Gastroesophageal sphincter (tissue), 4 donors: ENCODE measurements at regions not wholly inside any gene's neighbourhood (a gene's known extent, or its start where the extent isn't known, plus 50 kb on each side); places are given as distances from the start of the nearest gene placed in this dataset.

Source experiments
- ATAC-seq: fragments of 150-250 bp; one replicate; pipeline ENCODE4 v1.9.1; 2016; ENCODE audit warnings: mild to moderate bottlenecking, moderate library complexity
- H3K27ac ChIP-seq, 4 donors: fragments of 200-600 bp; sonication (generic) in 3 of 4; 1 replicate in 3 of 4; 2 replicates in 1 of 4; pipeline ENCODE4 v1.5.1; 2016 to 2019
- H3K27me3 ChIP-seq: fragments of 200-600 bp; sonication (generic); one replicate; pipeline ENCODE4 v1.5.1; 2019
- H3K36me3 ChIP-seq, 2 donors: fragments of 200-600 bp; sonication (generic); one replicate each; pipeline ENCODE4 v1.5.1; 2019; ENCODE audit warnings: control low read depth in 1 of 2
- H3K4me1 ChIP-seq, 3 donors: fragments of 200-600 bp; sonication (generic); 1 replicate in 2 of 3; 2 replicates in 1 of 3; pipeline ENCODE4 v1.5.1; 2016 to 2019; ENCODE audit warnings: control low read depth in 2 of 3
- H3K4me3 ChIP-seq, 2 donors: fragments of 200-600 bp; sonication (generic); one replicate each; pipeline ENCODE4 v1.5.1; 2019; ENCODE audit warnings: mild to moderate bottlenecking in 1 of 2, moderate library complexity in 1 of 2
- H3K9me3 ChIP-seq, 3 donors: fragments of 200-600 bp; sonication (generic); one replicate each; pipeline ENCODE4 v1.5.1; 2017 to 2019; ENCODE audit warnings: control low read depth in 2 of 3
- EP300 ChIP-seq: sonication (generic); formaldehyde crosslinking; IDR thresholded peaks from one replicate; pipeline ENCODE4 v1.6.1; 2017; ENCODE audit warnings: antibody characterized with exemption, mild to moderate bottlenecking
- POLR2A ChIP-seq, 2 donors: fragments of 450-650 bp; IDR thresholded peaks; one replicate each; pipeline ENCODE4 v1.6.1; 2017; ENCODE audit warnings: antibody characterized with exemption in 2 of 2, mild to moderate bottlenecking in 2 of 2, moderate library complexity in 1 of 2
- POLR2AphosphoS5 ChIP-seq: sonication (generic); formaldehyde crosslinking; IDR thresholded peaks from one replicate; pipeline ENCODE4 v1.6.1; 2017; ENCODE audit warnings: antibody characterized with exemption
- WGBS, 2 donors: methylation state at CpG; one replicate each; pipeline ENCODE4 v1.1.5; 2018; ENCODE audit warnings: low coverage in 1 of 2; 5-methylcytosine and 5-hydroxymethylcytosine counted together
- TF ChIP-seq, protein P1 (sequence below), 4 experiments: fragments of 200-600 bp in 2 of 4; fragments of 450-650 bp in 2 of 4; sonication (generic) in 1 of 4; IDR thresholded peaks; one replicate each; pipeline ENCODE4 v1.5.1; 2017 to 2019; ENCODE audit warnings: antibody characterized with exemption in 4 of 4, mild to moderate bottlenecking in 2 of 4, moderate library complexity in 2 of 4

GRCh38 chr4:55744369-55744768, 75.2 kb upstream of the EXOC1L start:
- H3K4me1 ChIP-seq: no peaks in the 10 kb centered on the region
- H3K9me3 ChIP-seq: no peaks in the 10 kb centered on the region
- WGBS, 2 donors: 70 to 83% methylated on average over 6 of the region's 6 CpGs
- no peak overlapping the region for H3K27ac ChIP-seq
- no peaks in the 10 kb centered on the region for H3K36me3 ChIP-seq
- H3K4me3 ChIP-seq: no peak overlapping the region
- no peak for ATAC-seq
- peaks cover 12% of the 10 kb centered on the region for H3K27me3 ChIP-seq
- TF ChIP-seq EP300: no peak
- no peak for TF ChIP-seq POLR2AphosphoS5
- no peak for TF ChIP-seq POLR2A (IDR thresholded peaks at IDR 0.05)
- TF ChIP-seq, protein P1, sequence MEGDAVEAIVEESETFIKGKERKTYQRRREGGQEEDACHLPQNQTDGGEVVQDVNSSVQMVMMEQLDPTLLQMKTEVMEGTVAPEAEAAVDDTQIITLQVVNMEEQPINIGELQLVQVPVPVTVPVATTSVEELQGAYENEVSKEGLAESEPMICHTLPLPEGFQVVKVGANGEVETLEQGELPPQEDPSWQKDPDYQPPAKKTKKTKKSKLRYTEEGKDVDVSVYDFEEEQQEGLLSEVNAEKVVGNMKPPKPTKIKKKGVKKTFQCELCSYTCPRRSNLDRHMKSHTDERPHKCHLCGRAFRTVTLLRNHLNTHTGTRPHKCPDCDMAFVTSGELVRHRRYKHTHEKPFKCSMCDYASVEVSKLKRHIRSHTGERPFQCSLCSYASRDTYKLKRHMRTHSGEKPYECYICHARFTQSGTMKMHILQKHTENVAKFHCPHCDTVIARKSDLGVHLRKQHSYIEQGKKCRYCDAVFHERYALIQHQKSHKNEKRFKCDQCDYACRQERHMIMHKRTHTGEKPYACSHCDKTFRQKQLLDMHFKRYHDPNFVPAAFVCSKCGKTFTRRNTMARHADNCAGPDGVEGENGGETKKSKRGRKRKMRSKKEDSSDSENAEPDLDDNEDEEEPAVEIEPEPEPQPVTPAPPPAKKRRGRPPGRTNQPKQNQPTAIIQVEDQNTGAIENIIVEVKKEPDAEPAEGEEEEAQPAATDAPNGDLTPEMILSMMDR (IDR thresholded peaks at IDR 0.05): no peak

- Histone ChIP-seq H3K9me3 (no peaks in the 10 kb centered on the region), H3K27me3 (peaks cover 12% of the 10 kb centered on the region), H3K36me3 (no peaks in the 10 kb centered on the region), H3K27ac (no peak overlapping the region), H3K4me1 (no peaks in the 10 kb centered on the region), H3K4me3 (no peak overlapping the region)
- TF ChIP-seq POLR2AphosphoS5 (no peak), EP300 (no peak), POLR2A (IDR thresholded peaks at IDR 0.05) (no peak)
- TF ChIP-seq, protein P1 (IDR thresholded peaks at IDR 0.05): no peak
- ATAC-seq: no peak
These were observed 74.6 kb upstream of the EXOC1L start for GRCh38 chr4:55745014-55745413.

- TF ChIP-seq POLR2A (IDR thresholded peaks at IDR 0.05) (no peak), POLR2AphosphoS5 (no peak), EP300 (no peak)
- TF ChIP-seq, protein P1 (IDR thresholded peaks at IDR 0.05): no peak
- ATAC-seq: no peak
- Histone ChIP-seq H3K27me3 (peaks cover 12% of the 10 kb centered on the region), H3K36me3 (no peaks in the 10 kb centered on the region), H3K4me3 (no peak overlapping the region), H3K27ac (no peak overlapping the region), H3K4me1 (no peaks in the 10 kb centered on the region), H3K9me3 (no peaks in the 10 kb centered on the region)
- 86 to 92% methylated on average over 4 to 5 of the region's 6 CpGs for WGBS, 2 donors
These were observed 71.8 kb upstream of the EXOC1L start for GRCh38 chr4:55747793-55748192.

- TF ChIP-seq POLR2AphosphoS5: no peak
- TF ChIP-seq, protein P1 (IDR thresholded peaks at IDR 0.05): no peak
- TF ChIP-seq EP300: no peak
- 88 to 89% methylated on average over 1 of the region's 1 CpG for WGBS, 2 donors
- no peak for ATAC-seq
- no peaks in the 10 kb centered on the region for H3K36me3 ChIP-seq
- H3K27ac ChIP-seq: no peak overlapping the region
- H3K4me3 ChIP-seq: no peak overlapping the region
- no peaks in the 10 kb centered on the region for H3K4me1 ChIP-seq
- no peaks in the 10 kb centered on the region for H3K9me3 ChIP-seq
- peaks cover 12% of the 10 kb centered on the region for H3K27me3 ChIP-seq
These were observed 69.9 kb upstream of the EXOC1L start for GRCh38 chr4:55749666-55750065.

DNA sequence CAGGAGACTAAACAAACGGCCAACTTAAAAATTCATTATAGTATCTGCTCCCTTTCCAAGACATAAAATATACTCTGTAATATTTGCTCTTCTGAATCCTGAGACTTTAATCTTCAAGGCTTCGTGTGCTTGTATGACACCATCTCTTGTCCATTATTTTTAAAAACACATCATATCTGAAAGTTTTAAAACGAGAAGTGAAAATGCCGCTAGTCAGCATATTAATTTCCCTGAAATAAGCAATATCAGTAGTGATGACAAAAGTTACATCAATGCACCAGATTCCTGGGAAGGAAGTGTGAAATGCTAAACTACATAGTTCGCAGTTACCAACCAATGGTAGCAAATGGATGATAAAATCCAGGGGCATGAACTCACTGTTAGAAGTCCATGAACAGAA, 66.8 kb upstream of the EXOC1L start:
- Histone ChIP-seq H3K36me3 (no peaks in the 10 kb centered on the region), H3K27me3 (peaks cover 4% of the 10 kb centered on the region), H3K27ac (no peak overlapping the region), H3K9me3 (no peaks in the 10 kb centered on the region), H3K4me1 (peaks cover 0 to 7% (median 0%) of the 10 kb centered on the region in 3 donors), H3K4me3 (no peak overlapping the region)
- 52 to 57% methylated on average over 5 of the region's 5 CpGs for WGBS, 2 donors
- ATAC-seq: no peak
- TF ChIP-seq POLR2A (IDR thresholded peaks at IDR 0.05) (no peak), POLR2AphosphoS5 (no peak), EP300 (no peak)
- TF ChIP-seq, protein P1 (IDR thresholded peaks at IDR 0.05): no peak
